WERI-Rb-1 (cell line): ENCODE measurements at regions not wholly inside any gene's neighbourhood (a gene's known extent, or its start where the extent isn't known, plus 50 kb on each side); places are given as distances from the start of the nearest gene placed in this dataset.

Source experiments
- DNase-seq: peaks from one replicate; pipeline ENCODE4 v3.0.0-alpha.2; 2020
- H3K27ac ChIP-seq: fragments of 250-450 bp; sonication (Bioruptor Pico); 2 replicates; pipeline ENCODE4 v1.5.1; 2020; ENCODE audit warnings: mild to moderate bottlenecking, moderate library complexity
- H3K27me3 ChIP-seq: fragments of 250-450 bp; sonication (Bioruptor Pico); 2 replicates; pipeline ENCODE4 v1.5.1; 2021; ENCODE audit warnings: mild to moderate bottlenecking, low read depth, moderate library complexity; ENCODE audit not compliant: insufficient read depth, severe bottlenecking
- H3K36me3 ChIP-seq: fragments of 250-450 bp; sonication (Bioruptor Pico); 2 replicates; pipeline ENCODE4 v1.5.1; 2020; ENCODE audit warnings: mild to moderate bottlenecking, moderate library complexity
- H3K4me3 ChIP-seq: 2 replicates; pipeline ENCODE4 v1.5.1; 2011; ENCODE audit warnings: low read depth, mild to moderate bottlenecking, control low read depth, low read length
- H3K9me3 ChIP-seq: fragments of 250-450 bp; sonication (Bioruptor Pico); 2 replicates; pipeline ENCODE4 v1.5.1; 2021; ENCODE audit warnings: mild to moderate bottlenecking, moderate library complexity; ENCODE audit not compliant: severe bottlenecking
- TF ChIP-seq, protein P1 (sequence below): IDR thresholded peaks from 2 replicates; pipeline ENCODE4 v1.5.1; 2011; ENCODE audit warnings: low read depth, mild to moderate bottlenecking, control low read depth, inconsistent platforms, low read length

DNA sequence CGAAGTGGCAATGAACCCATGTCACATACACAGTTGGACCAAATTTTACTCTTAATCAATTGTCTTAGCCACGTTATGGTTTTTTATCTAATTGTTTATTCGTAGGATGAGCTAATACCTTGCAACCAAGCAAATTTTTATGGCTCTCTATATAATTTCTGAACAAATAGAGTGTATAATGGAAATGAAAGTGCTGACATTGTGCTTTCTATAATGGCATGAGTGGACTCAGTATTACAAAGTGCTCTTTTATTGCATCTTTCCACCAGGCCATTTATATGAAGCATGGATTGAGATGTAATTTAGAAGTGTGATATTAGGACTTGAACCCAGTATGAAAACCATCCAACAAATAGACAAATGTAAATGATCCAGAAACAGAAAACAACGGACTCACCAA is 1096.0 kb downstream of the DTWD2 start:
- TF ChIP-seq, protein P1, sequence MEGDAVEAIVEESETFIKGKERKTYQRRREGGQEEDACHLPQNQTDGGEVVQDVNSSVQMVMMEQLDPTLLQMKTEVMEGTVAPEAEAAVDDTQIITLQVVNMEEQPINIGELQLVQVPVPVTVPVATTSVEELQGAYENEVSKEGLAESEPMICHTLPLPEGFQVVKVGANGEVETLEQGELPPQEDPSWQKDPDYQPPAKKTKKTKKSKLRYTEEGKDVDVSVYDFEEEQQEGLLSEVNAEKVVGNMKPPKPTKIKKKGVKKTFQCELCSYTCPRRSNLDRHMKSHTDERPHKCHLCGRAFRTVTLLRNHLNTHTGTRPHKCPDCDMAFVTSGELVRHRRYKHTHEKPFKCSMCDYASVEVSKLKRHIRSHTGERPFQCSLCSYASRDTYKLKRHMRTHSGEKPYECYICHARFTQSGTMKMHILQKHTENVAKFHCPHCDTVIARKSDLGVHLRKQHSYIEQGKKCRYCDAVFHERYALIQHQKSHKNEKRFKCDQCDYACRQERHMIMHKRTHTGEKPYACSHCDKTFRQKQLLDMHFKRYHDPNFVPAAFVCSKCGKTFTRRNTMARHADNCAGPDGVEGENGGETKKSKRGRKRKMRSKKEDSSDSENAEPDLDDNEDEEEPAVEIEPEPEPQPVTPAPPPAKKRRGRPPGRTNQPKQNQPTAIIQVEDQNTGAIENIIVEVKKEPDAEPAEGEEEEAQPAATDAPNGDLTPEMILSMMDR = no peak
- no peaks in the 10 kb centered on the region for H3K27me3 ChIP-seq

DNA sequence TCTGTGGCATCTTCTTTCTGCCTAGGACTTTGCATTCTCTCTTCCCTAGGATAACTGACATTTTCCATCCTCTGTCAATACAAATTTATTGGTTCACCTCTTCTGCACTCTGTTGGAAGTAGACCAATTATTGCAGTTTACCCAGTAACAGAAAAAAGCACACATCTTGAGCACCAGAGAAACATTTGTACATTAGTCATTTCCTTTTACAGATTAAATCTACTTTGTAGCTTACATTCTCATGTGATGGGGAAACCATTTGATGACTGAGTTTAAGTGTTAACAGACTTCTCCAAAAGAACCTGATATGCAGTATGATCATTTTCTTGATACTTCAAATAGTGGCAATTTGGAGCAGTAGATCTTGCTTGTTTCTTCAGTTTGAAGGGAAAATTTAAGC is 1098.8 kb downstream of the DTWD2 start:
- H3K27ac ChIP-seq = no peak overlapping the region
- TF ChIP-seq, protein P1 = no peak
- no peak for DNase-seq
- no peaks in the 10 kb centered on the region for H3K27me3 ChIP-seq
- no peak overlapping the region for H3K4me3 ChIP-seq
- no peaks in the 10 kb centered on the region for H3K9me3 ChIP-seq
- no peaks in the 10 kb centered on the region for H3K36me3 ChIP-seq

More for the DNA sequence above, 1096.0 kb downstream of the DTWD2 start:
- DNase-seq = no peak
- Histone ChIP-seq H3K4me3 (no peak overlapping the region), H3K27ac (no peak overlapping the region), H3K36me3 (no peaks in the 10 kb centered on the region), H3K9me3 (no peaks in the 10 kb centered on the region)

DNA sequence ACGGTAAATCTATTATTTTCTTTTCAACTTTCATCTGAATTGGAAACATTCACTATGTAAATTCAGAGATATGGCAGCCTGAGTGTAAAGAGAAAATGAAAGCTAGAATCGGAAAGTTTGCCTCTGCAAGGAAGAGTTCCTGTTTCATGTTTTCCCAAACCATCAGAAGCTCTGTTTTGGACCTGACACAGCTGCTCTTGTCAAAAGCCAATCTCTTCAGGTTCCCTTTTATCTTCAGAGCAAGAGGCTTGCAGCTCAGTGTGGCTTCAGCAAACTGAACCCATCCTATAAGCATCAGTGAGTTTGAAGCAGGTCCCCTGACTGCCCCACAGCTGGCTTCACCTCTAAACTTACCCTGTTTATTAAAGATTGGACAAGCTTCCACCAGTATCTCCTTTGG is 1099.7 kb downstream of the DTWD2 start:
- Histone ChIP-seq H3K4me3 (no peak overlapping the region), H3K9me3 (no peaks in the 10 kb centered on the region), H3K27ac (no peak overlapping the region), H3K36me3 (no peaks in the 10 kb centered on the region), H3K27me3 (no peaks in the 10 kb centered on the region)
- TF ChIP-seq, protein P1 = no peak
- DNase-seq = no peak

DNA sequence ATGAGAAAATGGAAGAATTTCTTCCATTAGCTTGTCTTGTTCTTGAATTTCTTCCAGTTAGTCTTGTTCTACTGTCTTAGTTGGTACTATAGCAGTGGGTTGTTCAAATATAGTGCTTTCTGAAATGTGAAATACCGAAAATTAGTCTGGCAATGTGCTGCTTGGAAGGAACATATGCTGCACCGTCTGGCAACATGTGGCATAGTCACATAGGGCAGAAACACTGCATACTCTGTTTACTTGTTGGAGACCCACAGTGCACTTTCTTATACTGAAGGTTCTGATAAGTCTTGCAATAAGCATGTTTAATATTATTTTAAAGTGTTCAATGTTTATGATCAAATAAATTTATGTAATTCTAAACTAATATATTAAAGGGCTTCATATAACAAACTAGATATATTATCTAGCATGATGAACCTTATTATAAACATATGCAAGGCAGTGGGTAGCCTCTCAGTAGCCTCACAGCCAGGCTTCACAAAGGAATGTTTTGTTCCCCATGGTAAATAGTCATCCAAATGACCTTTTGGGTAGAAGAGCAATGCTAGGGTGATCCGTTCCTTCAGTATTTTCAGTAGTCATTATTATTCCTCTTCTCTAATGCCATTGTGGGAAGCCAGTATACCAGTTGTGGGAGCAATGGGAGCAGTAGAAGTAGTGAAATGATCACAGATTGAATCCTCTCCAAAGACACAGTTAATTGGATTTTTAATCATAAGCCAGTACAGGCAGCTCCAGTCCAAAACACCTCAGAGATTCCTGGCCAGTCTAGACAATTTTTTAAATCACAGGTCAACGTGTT is 1106.7 kb downstream of the DTWD2 start:
- H3K4me3 ChIP-seq = no peak overlapping the region
- TF ChIP-seq, protein P1 = no peak
- DNase-seq = no peak
- no peak overlapping the region for H3K27ac ChIP-seq
- no peaks in the 10 kb centered on the region for H3K36me3 ChIP-seq
- no peaks in the 10 kb centered on the region for H3K27me3 ChIP-seq
- H3K9me3 ChIP-seq = no peaks in the 10 kb centered on the region

GRCh38 chr5:117880932-117881331 is 1107.4 kb downstream of the DTWD2 start:
- no peaks in the 10 kb centered on the region for H3K36me3 ChIP-seq
- no peak overlapping the region for H3K27ac ChIP-seq

More at GRCh38 chr5:117880932-117881331, 1107.4 kb downstream of the DTWD2 start:
- H3K9me3 ChIP-seq = no peaks in the 10 kb centered on the region
- DNase-seq = no peak
- no peak overlapping the region for H3K4me3 ChIP-seq
- TF ChIP-seq, protein P1 = no peak
- H3K27me3 ChIP-seq = no peaks in the 10 kb centered on the region
